GF-D8 (cell line): ENCODE measurements at regions not wholly inside any gene's neighbourhood (a gene's known extent, or its start where the extent isn't known, plus 50 kb on each side); places are given as distances from the start of the nearest gene placed in this dataset.

Source experiments
- DNase-seq: peaks from one replicate; lab custom pipeline; 2025; lab: John Stamatoyannopoulos, UW

DNA sequence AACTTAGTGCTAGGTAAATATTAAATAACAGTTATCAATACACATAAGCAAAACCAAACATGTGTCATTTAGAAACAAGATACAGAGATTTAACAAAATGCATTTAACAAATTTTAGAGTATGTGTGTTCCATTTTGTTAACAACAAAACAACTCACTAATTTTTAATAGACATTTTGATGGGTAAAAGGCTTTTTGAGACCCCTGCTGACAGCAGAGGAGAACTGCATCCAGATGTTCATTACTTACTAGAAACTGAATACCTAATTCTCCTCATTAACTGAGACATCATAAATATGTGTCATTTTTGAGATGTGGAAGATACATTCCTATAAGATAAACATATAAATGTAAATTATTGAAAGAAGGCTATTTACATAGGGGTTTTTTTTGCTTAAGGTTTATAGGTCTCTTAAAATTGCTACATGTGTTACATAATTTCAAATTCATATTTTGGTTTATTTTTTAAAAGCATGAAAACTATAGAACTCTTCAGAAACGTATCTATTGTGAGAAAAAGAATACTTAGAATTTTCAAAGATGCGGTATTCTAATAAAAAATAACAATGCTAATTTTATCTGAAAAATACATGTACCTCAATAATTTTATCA lies 1009.8 kb downstream of the TUSC7 start:
- no peak for DNase-seq

DNA sequence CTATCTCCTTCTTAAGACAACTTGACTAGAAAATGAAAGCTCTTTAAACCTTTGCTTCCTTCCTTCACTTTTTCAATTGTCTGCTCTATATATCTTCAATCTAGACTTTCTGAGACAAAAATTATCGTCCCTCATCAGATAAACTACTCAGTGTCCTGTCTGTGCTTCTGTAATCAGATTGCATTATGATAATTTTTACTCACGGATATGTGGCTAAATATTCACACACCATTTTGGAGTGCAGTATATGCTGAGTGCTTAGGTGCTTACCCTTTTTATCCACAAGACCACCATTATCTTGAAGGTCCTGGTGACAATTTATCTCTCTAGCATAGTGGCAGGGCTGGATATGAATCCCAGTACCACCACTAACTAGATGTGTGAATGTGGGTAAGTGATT lies 1012.3 kb downstream of the TUSC7 start:
- no peak for DNase-seq

DNA sequence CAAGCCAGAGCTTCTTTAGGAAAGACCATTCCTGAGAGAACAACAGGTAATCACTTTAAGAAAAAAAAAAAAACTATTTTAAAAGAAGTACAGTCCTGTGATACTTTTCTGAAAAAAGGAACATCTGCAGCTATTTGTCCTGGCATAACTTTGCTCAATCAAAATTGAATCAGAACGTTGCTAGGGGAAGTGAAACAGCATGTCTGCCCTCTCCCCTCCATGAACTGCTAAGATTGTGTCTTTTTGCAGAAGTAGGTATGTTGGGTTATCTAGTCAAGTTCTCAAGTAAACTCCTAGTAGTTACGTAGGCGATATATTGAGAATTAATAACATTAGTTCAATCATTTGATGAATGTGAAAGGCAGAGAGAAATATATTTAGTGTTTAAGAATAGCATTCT lies 1013.3 kb downstream of the TUSC7 start:
- no peak for DNase-seq

DNA sequence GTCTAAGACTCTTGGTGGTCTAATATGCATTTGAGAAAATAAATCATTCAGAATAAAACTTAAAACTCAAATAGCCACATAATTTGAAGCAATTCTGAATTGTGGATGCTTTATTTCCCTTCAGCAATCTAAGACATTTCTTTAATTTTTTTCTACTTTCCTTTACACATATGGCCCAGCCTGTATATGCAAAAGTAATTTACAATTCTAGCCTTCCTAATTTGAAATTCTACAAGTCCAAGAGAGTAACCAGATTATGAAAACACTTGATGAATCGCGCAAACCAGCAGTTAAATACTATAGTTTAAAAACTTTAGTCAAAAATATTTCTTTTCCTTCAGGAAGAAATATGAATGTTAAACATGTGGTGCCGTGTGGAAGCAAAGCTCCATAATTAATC lies 1014.2 kb downstream of the TUSC7 start:
- DNase-seq = no peak

DNA sequence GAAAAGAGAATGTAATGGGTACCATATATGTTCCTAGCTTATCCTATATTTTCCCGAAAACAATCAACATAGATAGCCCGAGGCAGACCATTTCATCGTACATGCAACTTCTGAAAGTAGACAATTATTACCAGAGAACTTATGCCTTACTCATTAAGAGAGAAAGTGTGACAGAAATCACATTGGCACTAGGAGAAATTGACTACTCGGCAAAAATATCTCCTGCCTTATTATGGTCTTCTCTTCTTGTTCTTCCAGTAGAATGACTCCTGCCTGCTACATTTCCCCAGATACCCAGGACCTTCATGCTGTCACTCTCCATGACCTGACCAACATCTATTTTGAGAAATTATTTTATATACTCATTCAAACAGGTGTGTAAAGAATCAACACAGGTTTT lies 1015.7 kb downstream of the TUSC7 start:
- DNase-seq = no peak

DNA sequence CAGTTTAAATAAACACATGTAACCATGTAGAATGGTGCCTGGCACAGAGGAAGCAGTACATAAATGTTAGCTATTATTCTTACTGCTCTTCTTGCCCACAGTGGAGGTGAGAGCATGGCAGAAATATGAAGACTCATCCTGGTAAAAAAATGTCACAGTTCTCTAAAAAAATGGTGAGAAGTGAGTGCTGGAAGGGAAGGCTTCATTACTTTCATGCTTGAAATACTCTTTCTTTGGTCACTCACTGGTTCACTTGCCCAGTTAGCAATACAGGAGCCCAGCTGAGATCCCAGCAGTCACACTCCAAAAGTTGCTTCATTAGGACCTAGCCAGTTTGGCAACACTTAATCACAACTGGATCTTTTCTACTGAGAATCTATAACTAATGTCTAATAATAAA lies 1017.2 kb downstream of the TUSC7 start:
- no peak for DNase-seq

DNA sequence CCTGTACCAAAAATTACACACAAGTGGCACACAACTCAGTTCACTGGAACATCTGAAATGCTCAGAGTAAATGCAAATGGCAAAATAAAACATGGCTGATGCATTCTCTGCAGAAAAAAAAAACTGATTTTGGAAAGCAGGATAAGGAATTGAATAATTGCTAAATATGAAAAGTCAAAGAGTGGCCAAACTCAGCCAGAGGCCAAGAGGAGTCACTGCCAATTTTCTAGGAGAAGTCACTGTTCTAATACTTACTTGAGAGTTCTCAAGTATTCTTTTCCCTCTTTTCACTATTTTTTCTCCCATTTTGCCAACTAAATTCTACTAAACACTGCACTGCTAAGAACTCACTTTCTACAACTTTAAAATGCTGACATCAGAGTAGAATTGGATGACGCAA lies 1018.6 kb downstream of the TUSC7 start:
- no peak for DNase-seq

DNA sequence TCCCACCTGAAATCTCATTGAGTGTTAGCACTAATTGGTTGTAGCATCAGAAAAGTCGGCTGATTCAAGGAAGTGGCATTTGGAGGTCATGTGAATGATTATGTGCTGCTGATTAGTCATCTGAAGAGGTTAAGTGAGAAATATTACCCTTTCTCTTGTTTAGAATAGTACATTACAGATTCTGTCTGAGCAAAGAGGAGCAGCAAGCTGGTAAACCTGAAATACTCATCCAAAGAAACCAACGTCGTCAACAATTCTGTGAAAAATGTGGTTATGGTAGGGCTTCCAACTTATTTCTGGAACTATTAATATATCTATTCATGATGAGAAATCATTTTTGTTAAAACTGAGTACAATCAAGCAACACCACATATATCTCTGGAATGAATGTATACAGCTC lies 1024.9 kb downstream of the TUSC7 start:
- no peak for DNase-seq

DNA sequence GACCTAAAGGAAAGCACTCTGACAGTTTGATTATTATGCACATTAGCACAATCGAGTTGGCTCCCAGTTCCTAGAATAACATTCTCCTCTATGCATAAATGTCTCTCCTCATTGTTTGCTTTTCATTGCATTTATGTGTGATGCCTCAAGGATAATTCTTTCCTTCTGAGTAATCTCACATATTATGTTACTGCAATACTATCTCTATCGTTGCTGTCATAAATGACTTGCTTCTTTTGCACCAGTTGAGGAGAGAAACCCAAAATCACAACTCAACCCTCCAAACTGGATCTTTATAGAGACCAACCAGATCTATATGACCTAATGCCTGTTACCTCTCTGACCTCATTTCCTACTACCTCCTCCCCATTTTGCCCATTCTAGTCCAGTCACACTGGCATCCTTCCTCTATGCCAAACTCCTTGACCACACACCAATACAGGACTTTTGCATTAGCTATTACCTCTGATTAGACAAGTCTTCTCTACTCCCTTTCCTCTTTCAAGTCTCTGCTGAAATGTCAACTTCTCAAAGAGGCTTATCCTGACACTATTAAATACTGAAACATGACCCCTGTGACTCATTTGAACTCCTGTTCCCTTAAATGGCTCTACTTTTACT lies 1026.0 kb downstream of the TUSC7 start:
- DNase-seq = no peak

DNA sequence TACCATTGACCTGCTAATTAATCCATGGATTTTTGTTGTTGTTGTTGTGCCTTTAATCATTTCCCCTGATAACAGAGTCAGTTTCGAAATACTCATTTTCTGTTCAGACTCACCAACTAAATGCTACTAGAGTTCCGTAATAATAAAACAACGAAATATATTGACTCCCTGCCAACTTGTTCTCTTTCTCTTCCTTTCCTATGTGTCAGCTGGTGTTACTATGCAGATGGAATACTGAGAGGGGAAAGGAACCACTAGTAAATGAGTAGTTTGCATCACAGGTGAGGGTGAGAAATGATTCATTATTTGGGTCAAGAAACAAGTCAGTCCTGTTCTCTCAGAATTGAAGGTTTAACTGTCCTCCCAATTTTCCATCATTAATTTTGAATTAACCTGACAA lies 1027.3 kb downstream of the TUSC7 start:
- no peak for DNase-seq

DNA sequence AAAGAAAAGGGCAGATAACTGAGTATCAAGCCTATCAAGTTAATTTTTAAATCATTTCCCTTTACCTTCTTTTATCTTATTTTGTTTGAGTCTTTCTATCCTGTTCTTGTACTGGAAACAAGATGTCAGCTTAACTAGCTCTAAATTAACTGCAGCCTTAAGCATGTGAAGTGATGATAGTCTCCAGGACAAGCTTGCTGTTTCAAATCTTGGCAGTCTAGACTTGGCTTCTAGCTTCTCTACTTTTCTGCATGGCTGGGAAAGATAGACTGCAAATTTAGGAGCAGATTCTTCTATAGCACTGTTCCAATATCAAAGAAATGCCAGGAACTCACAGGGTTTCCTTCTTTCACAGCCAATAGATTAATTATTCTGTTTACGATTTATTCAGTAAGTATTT lies 1034.4 kb downstream of the TUSC7 start:
- no peak for DNase-seq

DNA sequence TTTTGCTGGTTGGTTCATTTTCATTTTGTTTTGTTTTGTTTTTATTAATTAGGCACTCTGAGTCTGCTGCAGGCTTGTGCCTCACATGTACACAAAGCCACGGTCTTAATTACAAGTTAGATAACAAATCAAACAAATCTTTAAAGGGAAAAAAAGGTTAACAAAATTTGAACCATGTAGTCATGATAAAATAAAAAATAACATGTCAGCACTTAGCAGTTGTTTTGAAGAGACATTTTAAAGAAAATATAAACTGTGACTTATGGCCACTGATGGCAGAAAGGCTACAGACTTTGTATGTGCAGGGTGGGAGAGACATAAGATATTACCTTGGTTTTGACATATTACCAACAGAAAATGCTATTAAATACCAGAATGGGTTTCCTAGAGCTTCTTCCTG lies 1035.4 kb downstream of the TUSC7 start:
- DNase-seq = no peak

DNA sequence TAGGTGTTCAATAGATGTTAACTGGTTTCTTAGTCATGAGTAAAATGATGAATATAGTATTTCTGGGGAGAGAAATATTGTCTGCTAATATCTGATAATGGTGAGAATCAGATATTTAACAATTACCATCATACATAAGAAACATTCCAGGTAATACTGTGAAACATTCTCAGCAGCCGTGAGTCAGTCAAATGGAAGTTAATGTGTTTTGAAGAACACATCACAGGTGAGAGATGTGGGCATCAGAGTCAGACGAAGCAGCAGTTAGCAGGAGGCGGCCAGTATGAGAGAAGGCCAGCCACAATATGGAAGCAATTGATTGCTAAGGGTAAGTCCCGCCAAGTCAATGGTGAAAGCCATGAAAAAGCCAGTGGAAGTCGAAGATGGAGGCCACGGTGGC lies 1035.9 kb downstream of the TUSC7 start:
- DNase-seq = no peak

DNA sequence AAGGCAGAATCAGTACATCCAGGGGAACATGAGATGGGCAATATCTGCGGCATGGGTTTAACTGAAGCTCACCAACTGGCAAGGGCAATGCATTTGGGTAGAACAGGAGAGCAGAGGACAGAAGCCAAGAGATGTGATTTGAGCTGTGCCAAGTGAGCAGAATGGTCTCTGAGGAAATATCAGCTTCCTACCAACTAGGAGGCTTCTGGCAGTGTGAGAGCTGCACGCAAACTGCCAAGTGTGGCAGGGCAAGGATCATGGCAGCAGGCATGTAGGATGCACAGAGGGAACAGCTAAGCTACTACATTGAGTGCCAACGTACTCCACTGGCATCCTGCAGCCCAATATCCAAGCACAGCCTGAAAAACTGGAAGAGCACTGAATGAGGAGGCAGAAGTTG lies 1036.5 kb downstream of the TUSC7 start:
- DNase-seq = no peak

DNA sequence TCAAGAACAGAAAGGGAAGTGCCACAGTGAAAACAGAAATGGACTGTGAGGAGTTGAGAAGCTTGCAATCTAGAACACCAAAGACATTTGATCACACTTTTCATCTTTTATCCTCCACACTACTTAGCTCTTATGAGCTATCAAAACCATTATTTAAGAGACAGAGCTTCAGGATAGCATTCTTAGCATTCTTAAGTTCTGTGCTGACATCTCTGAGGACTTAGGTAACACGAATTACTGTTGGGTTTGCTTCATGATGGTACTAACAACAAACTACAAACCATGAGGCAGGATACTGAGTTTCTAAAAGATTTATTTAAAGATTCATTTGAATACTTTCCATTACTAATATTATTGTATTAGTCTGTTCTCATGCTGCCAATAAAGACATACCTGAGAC lies 1038.6 kb downstream of the TUSC7 start:
- DNase-seq = no peak

DNA sequence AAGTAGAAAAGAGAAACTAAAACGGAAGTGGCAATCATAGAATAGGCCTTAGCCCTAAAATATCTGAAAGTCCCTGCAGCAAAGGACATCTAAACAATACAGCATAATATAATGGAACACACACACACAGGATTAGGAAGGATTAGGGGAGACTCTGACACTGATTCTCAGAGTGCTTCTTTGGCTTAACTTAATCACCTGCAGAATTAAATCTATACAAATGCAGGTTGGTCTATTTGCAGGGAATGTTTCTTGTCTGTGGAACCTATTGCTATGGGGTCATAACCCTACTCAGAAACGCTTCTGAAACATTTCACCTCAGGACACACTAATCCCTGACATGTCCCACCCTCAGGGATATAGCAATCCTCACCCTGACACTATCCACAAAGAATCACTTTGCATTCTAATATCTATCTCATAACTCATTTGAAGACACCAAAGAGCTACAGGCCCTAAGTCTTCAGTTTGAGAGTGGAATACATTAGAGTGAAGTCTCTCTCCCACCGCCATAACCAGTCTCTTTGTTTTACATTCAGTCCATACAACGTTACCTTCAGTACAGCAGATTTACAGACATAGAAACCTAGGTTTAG lies 1041.2 kb downstream of the TUSC7 start:
- no peak for DNase-seq

DNA sequence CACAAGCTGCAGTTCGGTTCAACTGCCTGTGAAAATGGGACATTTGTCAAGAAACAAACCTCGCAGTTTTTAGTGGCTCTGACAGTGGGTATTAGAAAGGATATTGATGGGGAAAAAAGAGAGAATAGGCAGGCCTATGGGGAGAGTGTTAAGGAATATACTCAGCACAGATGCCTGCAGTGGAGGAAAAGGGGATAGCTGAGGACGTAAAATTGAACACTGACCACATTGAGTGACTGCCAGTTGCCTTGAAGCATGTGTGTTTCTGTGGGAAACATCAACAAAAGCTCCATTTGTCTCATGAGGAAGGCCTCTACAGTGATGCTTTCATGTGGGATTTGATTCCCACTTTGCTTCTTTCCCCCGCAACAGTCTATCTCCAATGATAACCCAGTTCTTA lies 1042.1 kb downstream of the TUSC7 start:
- no peak for DNase-seq

DNA sequence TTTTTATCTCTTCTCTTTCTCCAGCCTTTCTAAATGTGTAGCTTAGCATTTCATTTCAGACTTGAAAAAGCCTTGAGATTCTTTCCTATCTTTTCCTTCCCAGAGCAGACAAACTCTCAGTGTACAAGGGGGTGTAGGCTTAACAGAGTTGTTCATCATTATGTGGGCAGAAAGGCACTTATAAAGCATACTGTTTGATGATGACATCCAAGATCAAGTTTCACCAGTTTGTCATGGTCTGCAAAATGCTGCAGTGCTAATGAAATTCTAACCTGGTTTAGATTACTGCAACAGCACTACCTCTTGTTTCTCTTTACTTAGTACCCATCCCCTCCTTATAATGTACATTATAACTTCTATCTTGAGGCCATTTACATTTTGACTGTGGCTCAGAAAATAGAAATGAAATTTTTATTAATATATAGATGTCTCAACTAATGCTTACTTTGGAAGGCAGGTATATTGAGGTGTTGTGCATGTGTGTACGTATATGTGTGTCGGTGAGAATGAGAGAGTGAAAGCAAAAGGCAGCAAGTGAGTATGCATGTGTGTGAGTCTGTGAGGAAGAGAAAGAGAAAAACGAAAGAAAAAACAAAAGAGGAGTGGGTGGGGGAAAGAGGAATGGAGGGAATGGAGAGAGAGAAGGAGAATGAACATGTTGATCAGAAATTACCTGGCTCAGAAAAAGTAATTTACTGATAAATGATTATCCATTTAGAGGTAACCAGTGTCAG lies 1043.6 kb downstream of the TUSC7 start:
- DNase-seq = no peak

DNA sequence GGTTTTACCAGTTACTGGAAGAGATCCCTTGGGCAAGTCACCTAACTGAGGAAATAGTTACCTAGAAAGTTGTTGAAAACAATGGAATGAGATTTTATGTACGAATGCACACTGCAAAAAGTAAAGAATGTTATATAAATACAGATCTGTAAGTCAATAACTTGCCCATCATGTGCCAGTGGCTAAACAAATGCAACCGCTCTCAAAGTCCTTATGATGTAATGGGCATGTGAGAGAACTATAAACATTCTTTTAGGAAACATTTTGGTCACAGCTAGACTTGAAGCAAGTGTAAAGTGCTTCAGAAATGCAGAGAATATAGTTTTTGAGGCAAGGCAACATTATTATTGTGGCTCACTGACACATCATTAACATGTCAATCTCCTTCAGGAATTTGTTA lies 1044.5 kb downstream of the TUSC7 start:
- DNase-seq = no peak

DNA sequence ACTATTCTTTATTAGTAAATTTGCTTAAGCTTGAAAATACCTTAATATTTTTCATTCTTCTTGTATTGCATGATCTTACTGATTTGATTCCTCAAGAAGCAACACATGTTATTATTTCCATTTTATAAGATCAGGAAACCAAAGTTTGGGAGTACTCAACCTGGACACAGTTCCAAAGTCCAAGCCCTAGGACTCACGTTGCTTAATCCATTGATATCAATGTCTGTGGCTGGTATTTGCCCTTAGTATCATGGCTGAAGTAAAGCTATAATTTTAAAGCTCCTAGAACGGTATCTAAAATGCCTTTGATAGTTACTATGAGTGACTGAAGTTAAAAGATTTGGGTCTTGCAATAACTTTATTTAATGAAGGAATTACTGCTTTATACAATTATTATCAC lies 1045.3 kb downstream of the TUSC7 start:
- no peak for DNase-seq

DNA sequence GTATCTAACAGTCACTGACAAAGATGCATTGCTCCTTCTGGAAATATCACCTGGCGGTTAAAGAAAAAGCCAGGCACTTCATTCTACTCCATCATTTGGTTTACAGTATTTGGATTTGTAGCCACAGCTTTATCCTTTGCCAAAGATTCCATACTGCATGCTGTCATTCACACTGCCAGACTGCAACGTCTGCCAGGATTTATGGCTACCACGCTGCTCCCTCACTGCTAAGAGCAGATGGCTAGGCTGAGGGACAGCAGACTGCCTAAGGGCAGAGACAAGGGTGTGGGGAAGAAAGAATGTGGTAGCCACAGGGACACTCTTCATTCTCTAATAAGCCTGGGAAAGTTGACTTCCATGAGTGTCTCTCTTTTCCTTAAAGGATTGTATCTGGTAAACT lies 1047.0 kb downstream of the TUSC7 start:
- DNase-seq = no peak

DNA sequence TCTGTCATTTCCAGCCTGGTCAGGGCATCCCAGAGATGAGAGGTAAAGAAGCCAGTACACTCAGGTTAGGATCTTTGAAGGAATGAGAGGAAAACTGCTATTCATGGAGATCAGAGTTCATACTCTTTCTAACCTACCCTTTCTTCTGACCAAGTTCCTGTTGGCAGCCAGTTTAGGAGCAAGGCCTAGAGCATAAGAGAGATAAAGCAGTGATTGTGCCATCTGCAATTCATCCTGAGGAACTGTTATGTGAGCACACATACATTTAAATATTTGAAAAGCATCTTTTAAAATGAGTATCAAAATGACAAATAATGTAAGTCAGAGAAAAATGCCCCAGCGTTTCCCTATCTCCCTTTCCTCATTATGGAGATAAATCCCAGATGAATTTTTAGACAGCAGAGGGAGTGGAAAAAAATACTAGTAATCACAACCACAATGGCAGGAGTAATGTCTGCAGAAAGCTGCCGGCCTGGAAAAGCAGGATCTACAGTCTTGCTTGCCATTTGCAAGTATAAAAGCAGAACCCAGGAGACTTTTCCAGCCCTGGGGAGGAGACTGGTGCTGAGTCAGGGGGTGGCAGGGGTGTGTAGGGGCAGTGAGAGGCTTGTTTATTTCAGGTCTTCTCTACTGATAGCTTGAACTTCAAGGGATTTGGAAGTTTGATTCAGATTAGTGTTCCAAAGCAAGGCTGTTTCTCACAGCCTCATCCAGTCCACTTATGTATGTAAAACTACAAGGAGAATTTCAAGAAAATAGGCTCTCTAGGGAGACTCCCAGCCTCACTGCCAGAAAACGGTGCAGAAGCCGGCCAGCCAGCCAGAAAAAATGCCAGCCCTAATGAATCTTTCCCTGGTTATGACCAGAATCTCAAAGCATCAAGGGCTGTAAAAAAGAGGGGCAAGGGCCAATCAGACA lies 1052.4 kb downstream of the TUSC7 start:
- no peak for DNase-seq
